HEK293 (cell line): ENCODE measurements at regions not wholly inside any gene's neighbourhood (a gene's known extent, or its start where the extent isn't known, plus 50 kb on each side); places are given as distances from the start of the nearest gene placed in this dataset.

Source experiments
- CTCF ChIA-PET: fragments of 350-600 bp; formaldehyde crosslinking; extraction: SDS; loops from one replicate; lab custom pipeline; 2021; ENCODE audit warnings: antibody characterized with exemption; lab: Yijun Ruan, JAX
- POLR2A ChIA-PET: fragments of 300-600 bp; formaldehyde crosslinking; extraction: SDS; loops from one replicate; lab custom pipeline; 2020; ENCODE audit warnings: antibody characterized with exemption, inconsistent platforms; lab: Yijun Ruan, JAX
- H3K27ac ChIP-seq: fragments of 200-500 bp; sonication (Bioruptor generic); 2 replicates; pipeline ENCODE4 v1.5.1; 2014; ENCODE audit warnings: low read depth, low read length, control low read depth, inconsistent platforms; ENCODE audit errors: extremely low read depth
- H3K36me3 ChIP-seq, 2 experiments: fragments of 200-500 bp in 1 of 2; sonication (Bioruptor generic) in 1 of 2; 1 replicate in 1 of 2; 2 replicates in 1 of 2; pipeline ENCODE4 v1.5.1; 2014 to 2017; ENCODE audit warnings: inconsistent platforms in 2 of 2, low read length in 2 of 2; ENCODE audit not compliant: control insufficient read depth in 2 of 2, insufficient read depth in 1 of 2
- H3K4me1 ChIP-seq: fragments of 200-500 bp; sonication (Bioruptor generic); 2 replicates; pipeline ENCODE4 v1.5.1; 2014; ENCODE audit warnings: mild to moderate bottlenecking, low read length, inconsistent platforms; ENCODE audit not compliant: control insufficient read depth, insufficient read depth
- H3K4me3 ChIP-seq: 2 replicates; pipeline ENCODE4 v1.5.1; 2011; ENCODE audit warnings: low read depth, mild to moderate bottlenecking, control low read depth, low read length, moderate library complexity
- H3K9me3 ChIP-seq: fragments of 200-500 bp; sonication (Bioruptor generic); 2 replicates; pipeline ENCODE4 v1.5.1; 2014; ENCODE audit warnings: low read depth, low read length, inconsistent platforms; ENCODE audit not compliant: control insufficient read depth, insufficient read depth
- KLF1 ChIP-seq: fragments of 450-650 bp; formaldehyde crosslinking; IDR thresholded peaks from 2 replicates; pipeline ENCODE4 v1.5.1; 2016; ENCODE audit warnings: missing biosample characterization, missing genetic modification characterization
- SALL2 ChIP-seq: fragments of 450-650 bp; formaldehyde crosslinking; IDR thresholded peaks from 2 replicates; pipeline ENCODE4 v1.5.0; 2017; ENCODE audit warnings: missing biosample characterization, mild to moderate bottlenecking, missing genetic modification characterization, borderline replicate concordance
- ZFP41 ChIP-seq: fragments of 450-650 bp; formaldehyde crosslinking; IDR thresholded peaks from 2 replicates; pipeline ENCODE4 v1.5.1; 2016; ENCODE audit warnings: missing biosample characterization, missing genetic modification characterization, borderline replicate concordance
- ZNF169 ChIP-seq: fragments of 450-650 bp; formaldehyde crosslinking; IDR thresholded peaks from 2 replicates; pipeline ENCODE4 v1.5.1; 2016; ENCODE audit warnings: missing biosample characterization, missing genetic modification characterization
- ZNF174 ChIP-seq: fragments of 450-650 bp; formaldehyde crosslinking; IDR thresholded peaks from 2 replicates; pipeline ENCODE4 v1.5.0; 2017; ENCODE audit warnings: missing biosample characterization, mild to moderate bottlenecking, missing genetic modification characterization
- ZNF302 ChIP-seq: fragments of 450-650 bp; formaldehyde crosslinking; IDR thresholded peaks from 2 replicates; pipeline ENCODE4 v1.5.1; 2016; ENCODE audit warnings: missing biosample characterization, missing genetic modification characterization, low read depth
- ZNF350 ChIP-seq: fragments of 450-650 bp; formaldehyde crosslinking; IDR thresholded peaks from 2 replicates; pipeline ENCODE4 v1.5.0; 2017; ENCODE audit warnings: missing biosample characterization, mild to moderate bottlenecking, missing genetic modification characterization
- ZNF473 ChIP-seq: fragments of 450-650 bp; formaldehyde crosslinking; IDR thresholded peaks from 2 replicates; pipeline ENCODE4 v1.5.1; 2017; ENCODE audit warnings: missing biosample characterization, missing genetic modification characterization
- ZNF501 ChIP-seq: fragments of 450-650 bp; formaldehyde crosslinking; IDR thresholded peaks from 2 replicates; pipeline ENCODE4 v1.5.1; 2016; ENCODE audit warnings: missing biosample characterization, missing genetic modification characterization
- ZNF580 ChIP-seq: fragments of 450-650 bp; formaldehyde crosslinking; IDR thresholded peaks from 2 replicates; pipeline ENCODE4 v1.5.1; 2016; ENCODE audit warnings: missing biosample characterization, missing genetic modification characterization
- ZNF596 ChIP-seq: fragments of 450-650 bp; IDR thresholded peaks from 2 replicates; pipeline ENCODE4 v1.5.0; 2018; ENCODE audit warnings: missing biosample characterization, mild to moderate bottlenecking, missing genetic modification characterization, moderate library complexity
- ZNF664 ChIP-seq: fragments of 450-650 bp; formaldehyde crosslinking; IDR thresholded peaks from 2 replicates; pipeline ENCODE4 v1.5.1; 2016; ENCODE audit warnings: missing biosample characterization, missing genetic modification characterization
- ZNF785 ChIP-seq: fragments of 450-650 bp; formaldehyde crosslinking; IDR thresholded peaks from 2 replicates; pipeline ENCODE4 v1.5.1; 2016; ENCODE audit warnings: missing biosample characterization, missing genetic modification characterization
- ZNF837 ChIP-seq: fragments of 450-650 bp; formaldehyde crosslinking; IDR thresholded peaks from 2 replicates; pipeline ENCODE4 v1.5.1; 2016; ENCODE audit warnings: missing biosample characterization, missing genetic modification characterization
- ZXDB ChIP-seq: fragments of 450-650 bp; formaldehyde crosslinking; IDR thresholded peaks from 2 replicates; pipeline ENCODE4 v1.5.1; 2016; ENCODE audit warnings: missing biosample characterization, missing genetic modification characterization
- TF ChIP-seq, protein P1 (sequence below): fragments of 450-650 bp; formaldehyde crosslinking; IDR thresholded peaks from 2 replicates; pipeline ENCODE4 v1.5.1; 2016; ENCODE audit warnings: missing biosample characterization, missing genetic modification characterization
- TF ChIP-seq, protein P2 (sequence below): fragments of 450-650 bp; formaldehyde crosslinking; IDR thresholded peaks from 2 replicates; pipeline ENCODE4 v1.5.1; 2016; ENCODE audit warnings: missing biosample characterization, missing genetic modification characterization
- TF ChIP-seq, protein P3 (sequence below): fragments of 450-650 bp; formaldehyde crosslinking; IDR thresholded peaks from 2 replicates; pipeline ENCODE4 v1.5.1; 2016; ENCODE audit warnings: missing biosample characterization, missing genetic modification characterization

- no peak for TF ChIP-seq ZNF596 (tag by site-specific recombination)
- TF ChIP-seq ZNF302 (tag by site-specific recombination) = no peak
These were observed 1589.5 kb upstream of the PIK3C3 start (continued) for GRCh38 chr18:40365526-40365925.

- CTCF ChIA-PET = interaction anchor here (0.7 kb wide), 1 partner anchor 555 kb away, joined by 3 read pairs; no protein-coding TSS in a partner anchor
- H3K36me3 ChIP-seq = no peaks in the 10 kb centered on the region
- no peaks in the 10 kb centered on the region for H3K4me1 ChIP-seq
- POLR2A ChIA-PET = no interaction called here
- TF ChIP-seq ZNF664 (tag by site-specific recombination) = no peak
- TF ChIP-seq ZNF473 (tag by site-specific recombination) = no peak
- TF ChIP-seq ZNF174 (tag by site-specific recombination) = no peak
- TF ChIP-seq, protein P1, sequence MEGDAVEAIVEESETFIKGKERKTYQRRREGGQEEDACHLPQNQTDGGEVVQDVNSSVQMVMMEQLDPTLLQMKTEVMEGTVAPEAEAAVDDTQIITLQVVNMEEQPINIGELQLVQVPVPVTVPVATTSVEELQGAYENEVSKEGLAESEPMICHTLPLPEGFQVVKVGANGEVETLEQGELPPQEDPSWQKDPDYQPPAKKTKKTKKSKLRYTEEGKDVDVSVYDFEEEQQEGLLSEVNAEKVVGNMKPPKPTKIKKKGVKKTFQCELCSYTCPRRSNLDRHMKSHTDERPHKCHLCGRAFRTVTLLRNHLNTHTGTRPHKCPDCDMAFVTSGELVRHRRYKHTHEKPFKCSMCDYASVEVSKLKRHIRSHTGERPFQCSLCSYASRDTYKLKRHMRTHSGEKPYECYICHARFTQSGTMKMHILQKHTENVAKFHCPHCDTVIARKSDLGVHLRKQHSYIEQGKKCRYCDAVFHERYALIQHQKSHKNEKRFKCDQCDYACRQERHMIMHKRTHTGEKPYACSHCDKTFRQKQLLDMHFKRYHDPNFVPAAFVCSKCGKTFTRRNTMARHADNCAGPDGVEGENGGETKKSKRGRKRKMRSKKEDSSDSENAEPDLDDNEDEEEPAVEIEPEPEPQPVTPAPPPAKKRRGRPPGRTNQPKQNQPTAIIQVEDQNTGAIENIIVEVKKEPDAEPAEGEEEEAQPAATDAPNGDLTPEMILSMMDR (tag by site-specific recombination) = no peak
- TF ChIP-seq ZNF837 (tag by site-specific recombination) = no peak
- no peak for TF ChIP-seq ZNF169
- TF ChIP-seq, protein P2, sequence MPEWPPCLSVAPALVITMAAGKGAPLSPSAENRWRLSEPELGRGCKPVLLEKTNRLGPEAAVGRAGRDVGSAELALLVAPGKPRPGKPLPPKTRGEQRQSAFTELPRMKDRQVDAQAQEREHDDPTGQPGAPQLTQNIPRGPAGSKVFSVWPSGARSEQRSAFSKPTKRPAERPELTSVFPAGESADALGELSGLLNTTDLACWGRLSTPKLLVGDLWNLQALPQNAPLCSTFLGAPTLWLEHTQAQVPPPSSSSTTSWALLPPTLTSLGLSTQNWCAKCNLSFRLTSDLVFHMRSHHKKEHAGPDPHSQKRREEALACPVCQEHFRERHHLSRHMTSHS = no peak
- TF ChIP-seq ZNF785 (tag by site-specific recombination) = no peak
- TF ChIP-seq SALL2 (tag by site-specific recombination) = no peak
- TF ChIP-seq, protein P3, sequence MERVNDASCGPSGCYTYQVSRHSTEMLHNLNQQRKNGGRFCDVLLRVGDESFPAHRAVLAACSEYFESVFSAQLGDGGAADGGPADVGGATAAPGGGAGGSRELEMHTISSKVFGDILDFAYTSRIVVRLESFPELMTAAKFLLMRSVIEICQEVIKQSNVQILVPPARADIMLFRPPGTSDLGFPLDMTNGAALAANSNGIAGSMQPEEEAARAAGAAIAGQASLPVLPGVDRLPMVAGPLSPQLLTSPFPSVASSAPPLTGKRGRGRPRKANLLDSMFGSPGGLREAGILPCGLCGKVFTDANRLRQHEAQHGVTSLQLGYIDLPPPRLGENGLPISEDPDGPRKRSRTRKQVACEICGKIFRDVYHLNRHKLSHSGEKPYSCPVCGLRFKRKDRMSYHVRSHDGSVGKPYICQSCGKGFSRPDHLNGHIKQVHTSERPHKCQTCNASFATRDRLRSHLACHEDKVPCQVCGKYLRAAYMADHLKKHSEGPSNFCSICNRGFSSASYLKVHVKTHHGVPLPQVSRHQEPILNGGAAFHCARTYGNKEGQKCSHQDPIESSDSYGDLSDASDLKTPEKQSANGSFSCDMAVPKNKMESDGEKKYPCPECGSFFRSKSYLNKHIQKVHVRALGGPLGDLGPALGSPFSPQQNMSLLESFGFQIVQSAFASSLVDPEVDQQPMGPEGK (tag by site-specific recombination) = no peak
- TF ChIP-seq KLF1 (tag by site-specific recombination) = no peak
- no peak for TF ChIP-seq ZNF580 (tag by site-specific recombination)
- no peak for TF ChIP-seq ZNF350 (tag by site-specific recombination)
- H3K4me3 ChIP-seq = no peak overlapping the region
- no peak overlapping the region for H3K27ac ChIP-seq
- H3K9me3 ChIP-seq = no peaks in the 10 kb centered on the region
These were observed 1594.5 kb upstream of the PIK3C3 start for GRCh38 chr18:40360558-40360957.

- TF ChIP-seq ZNF501 (tag by site-specific recombination) = no peak
- TF ChIP-seq ZXDB (tag by site-specific recombination) = no peak
- no peak for TF ChIP-seq ZFP41 (tag by site-specific recombination)
- ChIA-PET POLR2A (no interaction called here), CTCF (no interaction called here)
- H3K4me3 ChIP-seq = no peak overlapping the region
- no peak overlapping the region for H3K27ac ChIP-seq
- H3K9me3 ChIP-seq = no peaks in the 10 kb centered on the region
- H3K4me1 ChIP-seq = no peaks in the 10 kb centered on the region
- H3K36me3 ChIP-seq = no peaks in the 10 kb centered on the region
These were observed 1597.5 kb upstream of the PIK3C3 start for GRCh38 chr18:40357536-40357935.
